ENCODE measurements at regions not wholly inside any gene's neighbourhood (a gene's known extent, or its start where the extent isn't known, plus 50 kb on each side); places are given as distances from the start of the nearest gene placed in this dataset.
"Not testable (repeated sequence)": the region's sequence is repeated elsewhere in the genome, so short reads cannot be mapped to it uniquely, and the experiment has no call there.

DNA sequence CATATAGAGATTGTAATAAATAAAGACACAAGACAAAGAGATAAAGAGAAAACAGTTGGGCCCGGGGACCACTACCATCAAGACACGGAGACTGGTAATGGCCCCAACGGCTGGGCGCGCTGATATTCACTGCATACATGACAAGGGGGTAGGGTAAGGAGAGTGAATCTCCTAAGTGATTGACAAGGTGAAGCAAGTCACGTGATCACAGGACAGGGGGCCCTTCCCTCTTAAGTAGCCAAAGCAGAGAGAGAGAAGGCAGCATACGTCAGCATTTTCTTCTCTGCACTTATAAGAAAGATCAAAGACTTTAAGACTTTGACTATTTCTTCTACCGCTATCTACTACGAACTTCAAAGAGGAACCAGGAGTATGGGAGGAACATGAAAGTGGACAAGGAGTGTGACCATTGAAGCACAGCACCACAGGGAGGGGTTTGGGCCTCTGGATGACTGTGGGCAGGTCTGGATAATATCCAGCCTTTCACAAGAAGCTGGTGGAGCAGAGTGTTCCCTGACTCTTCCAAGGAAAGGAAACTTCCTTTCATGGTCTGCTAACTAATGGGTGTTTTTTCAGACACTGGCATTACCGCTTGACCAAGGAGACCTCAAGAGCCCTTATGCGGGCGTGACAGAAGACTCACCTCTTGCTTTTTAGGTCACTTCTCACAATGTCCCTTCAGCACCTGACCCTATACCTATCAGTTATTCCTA lies 75.6 kb downstream of the MRPL39 start:
- not testable (repeated sequence) for DNase-seq (ENCODE audit: low spot score)

DNA sequence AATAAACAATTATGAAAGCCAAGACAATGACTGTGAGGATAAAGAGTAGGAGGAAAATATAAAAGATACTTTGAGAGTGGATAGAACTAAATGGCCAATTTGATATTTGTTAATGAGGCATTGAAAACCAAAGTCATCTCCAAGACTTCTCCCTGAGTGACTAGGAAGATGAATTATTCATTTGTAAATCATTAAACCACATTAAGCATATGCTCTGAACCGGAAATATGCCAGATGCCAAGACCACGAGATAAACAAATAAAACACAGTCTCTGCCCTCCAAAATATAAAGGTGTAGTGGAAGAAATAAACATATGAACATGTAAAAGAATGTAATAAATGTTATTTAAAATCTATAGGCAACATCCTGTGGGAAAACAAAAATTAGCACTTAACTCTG lies 78.8 kb downstream of the MRPL39 start:
- DNase-seq (ENCODE audit: low spot score), result no peak

DNA sequence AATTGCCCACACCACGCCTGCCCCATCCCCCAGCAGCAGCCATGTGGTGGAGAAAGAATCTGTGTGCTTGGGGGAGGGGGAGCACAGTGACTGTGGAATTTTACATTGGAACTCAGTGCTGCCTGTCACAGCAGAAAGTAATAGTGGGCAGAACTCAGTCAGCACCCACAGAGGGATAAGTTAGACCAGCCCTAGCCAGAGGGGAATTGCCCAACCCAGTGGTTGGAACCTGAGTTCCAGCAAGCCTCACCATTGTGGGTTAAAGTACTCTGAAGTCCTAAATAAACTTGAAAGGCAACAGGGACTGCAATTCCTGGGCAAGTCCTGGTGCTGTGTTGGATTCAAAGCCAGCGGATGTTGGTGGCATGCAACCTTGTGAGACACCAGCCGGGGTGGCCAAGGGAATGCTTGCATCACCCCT lies 88.8 kb downstream of the MRPL39 start:
- DNase-seq (ENCODE audit: low spot score), result peak; percentile 15

DNA sequence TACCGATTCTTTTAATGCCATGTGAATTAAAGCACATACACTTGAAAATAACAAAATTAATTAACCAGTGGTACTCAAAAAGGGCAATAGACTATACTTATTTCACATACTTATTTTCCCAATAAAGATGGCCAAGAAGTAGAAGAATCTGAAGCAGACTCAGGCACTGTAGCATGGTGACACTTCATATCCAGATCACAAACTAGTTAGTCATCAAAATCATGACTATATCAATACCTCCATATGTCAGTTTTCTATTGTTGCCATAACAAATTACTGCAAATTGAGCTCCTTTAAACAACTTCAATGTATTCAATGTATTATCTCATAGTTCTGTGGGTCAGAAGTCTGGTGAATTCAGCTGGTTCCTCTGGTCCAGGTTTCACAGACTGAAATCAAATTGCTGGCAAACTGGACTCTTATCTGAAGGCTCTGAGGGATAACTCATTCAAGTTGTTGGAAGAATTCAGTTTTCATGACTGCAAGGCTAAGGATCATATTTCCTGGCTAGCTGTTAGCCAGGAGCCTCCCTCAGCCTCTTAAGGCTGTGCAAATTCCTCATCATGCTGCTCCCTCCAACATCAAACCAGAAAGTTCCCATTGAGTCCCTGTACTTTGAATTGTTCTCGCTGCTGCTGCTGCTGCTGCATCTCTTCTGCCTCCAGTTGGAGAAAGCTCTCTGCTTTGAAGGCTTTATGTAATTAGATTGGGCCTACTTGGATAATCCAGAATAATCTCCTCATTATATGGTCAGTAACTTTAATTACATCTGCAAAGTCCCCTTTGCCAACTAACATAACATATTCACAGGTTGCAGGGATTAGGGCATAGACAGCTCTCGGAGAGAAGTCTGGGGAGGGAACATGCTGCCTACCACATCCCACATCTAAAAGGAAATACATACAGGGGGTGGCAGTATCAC lies 91.5 kb downstream of the MRPL39 start:
- DNase-seq (ENCODE audit: low spot score), result no peak

DNA sequence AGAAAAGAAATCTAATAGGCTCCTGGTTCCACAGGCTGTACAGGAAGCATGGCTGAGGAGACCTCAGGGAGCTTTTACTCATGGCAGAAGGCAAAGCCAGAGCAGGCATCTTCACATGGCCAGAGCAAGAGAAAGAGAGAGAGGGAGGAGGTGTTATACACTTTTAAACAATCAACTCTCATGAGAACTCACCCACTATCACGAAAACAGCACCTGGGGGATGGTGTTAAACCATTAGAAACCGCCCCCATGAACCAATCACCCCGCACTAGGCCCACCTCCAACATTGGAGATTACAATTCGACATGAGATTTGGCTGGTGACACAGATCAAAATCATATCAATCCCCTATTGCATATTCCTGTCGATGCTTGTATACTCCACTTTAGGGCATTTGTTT lies 93.5 kb downstream of the MRPL39 start:
- DNase-seq (ENCODE audit: low spot score), result no peak

DNA sequence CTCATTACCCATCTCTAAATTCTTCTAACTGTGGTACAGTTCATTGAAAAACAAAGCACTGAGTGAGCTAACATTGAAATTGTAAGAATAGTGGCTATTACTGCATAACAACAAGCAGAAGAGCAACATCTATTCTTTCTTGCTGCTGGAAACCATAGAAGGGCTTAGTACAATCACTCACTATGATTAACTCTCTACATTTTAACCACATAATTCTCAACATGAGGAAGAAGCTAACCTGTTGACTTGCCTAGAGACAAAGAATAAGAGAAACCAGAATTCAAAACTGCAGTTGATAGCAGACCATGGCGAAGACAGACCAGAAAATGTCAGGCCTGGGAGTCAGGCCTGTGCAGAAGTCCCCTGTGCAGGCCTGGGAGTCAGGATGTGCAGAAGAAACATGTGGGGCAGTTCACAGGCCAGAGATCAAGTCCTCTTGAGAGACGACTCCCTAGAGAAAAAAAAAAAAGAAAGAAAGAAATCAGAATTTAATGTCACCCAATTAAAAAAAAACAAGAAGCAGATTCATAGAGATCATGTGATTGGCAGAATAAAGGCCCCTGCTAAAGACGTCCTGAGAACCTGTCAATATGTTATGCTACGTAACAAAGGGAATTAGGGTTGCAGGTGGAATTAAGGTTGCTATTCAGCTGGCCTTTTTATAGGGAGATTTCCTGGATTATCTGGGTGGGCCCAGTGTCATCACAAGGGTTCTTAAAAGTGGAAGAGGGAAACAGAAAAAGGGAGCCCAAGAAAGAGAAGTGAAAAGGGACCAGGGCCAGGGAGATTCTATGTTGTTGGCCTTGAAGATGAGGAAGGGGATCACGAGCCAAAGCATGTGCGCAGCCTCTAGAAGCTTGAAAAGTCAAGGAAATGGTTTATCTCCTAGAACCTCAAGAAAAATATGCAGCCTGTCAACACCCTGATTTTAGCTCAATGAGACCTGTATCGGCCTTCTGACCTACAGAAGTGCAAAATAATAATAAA lies 94.9 kb downstream of the MRPL39 start:
- no peak for DNase-seq (ENCODE audit: low spot score)

DNA sequence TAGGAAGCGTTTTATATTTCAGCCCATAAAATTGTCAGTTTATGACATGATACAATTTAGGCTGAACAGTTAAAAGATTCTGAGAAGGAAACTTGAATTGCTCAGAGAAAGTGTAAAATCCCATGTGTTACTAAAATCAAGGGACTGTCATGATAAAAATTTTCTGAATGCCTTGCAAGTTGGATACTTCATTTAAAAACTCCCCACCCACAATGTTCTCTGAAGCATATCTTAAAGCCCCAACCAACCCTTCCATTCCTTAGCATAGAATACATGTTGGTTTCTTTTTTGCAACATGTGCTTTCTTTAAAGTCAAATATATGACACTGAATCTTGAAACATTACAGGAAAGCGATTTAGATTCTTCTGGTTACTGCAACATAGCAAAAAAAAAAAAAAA lies 97.4 kb downstream of the MRPL39 start:
- DNase-seq (ENCODE audit: low spot score), result no peak

DNA sequence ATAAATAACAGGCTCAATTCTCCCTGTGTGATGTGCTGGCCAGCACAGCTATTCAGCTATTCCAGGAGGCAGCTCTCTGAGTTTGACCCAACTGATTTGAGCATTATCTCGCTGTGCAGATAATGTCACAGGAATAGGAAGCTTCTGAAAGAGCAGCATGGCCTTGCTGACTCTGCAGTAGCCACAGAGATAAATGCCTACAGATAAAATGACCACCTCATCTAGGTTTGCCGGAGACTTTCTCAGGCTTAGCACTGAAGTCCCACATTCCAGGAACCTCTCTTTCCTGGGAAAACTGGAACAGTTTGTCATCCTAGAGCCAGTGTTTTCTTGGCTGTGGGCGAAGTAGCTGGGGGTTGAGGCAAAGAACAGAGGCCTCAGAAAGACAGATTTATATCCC lies 98.9 kb downstream of the MRPL39 start:
- DNase-seq (ENCODE audit: low spot score), result no peak

DNA sequence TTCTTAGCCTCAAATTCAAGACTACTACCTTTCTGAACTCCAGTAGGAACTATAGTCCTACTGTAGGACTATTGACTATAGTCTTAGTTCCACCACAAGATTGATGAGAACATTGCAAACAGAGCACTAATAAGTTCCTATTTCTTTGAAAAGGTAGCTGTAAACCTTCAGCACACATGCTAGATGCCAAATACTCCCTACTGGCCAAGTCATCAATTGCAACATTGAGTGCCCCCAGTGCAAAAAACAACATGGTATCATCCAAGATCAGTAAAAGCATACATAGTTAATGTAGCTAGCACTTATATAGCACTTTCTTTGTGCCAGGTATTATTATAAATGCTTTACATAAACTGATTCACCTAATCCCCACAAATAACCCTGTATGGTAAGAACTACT lies 99.8 kb downstream of the MRPL39 start:
- DNase-seq (ENCODE audit: low spot score), result no peak

DNA sequence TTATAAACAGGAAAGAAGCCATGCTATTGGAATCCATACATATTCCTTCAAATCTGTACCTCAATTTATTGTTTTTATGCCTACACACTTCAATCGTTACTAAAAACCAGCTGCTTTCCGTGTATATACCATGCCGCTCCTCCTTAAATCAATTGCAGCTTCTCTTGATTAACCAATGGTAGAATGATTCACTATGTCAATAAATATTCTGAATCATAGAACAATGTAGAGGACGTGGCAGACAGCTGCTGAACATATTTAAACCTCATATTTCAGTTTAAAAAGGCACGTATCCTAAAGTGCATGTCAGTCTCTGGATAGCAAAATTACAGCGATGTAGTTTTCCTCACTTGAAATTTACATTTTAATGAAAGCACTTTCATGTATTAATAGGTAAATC lies 100.4 kb downstream of the MRPL39 start:
- no peak for DNase-seq (ENCODE audit: low spot score)

DNA sequence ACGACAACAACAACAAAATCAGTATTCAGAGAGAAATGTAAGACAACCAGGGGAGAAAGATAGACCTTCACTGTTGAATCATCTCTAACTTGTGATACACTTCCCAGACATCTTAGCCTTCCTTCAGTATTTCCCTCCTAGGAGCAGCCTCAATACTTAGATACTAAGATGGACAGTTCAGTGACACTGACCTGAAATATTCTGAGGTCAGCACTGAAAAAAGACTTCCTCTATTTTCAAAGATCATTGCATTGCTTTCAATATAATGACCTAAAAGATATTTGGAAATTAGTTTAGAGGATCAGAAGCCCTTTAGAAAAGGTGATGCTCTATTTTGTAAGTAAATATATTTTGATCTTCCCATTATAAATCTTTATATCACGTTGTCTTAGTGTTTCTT lies 101.0 kb downstream of the MRPL39 start:
- no peak for DNase-seq (ENCODE audit: low spot score)

DNA sequence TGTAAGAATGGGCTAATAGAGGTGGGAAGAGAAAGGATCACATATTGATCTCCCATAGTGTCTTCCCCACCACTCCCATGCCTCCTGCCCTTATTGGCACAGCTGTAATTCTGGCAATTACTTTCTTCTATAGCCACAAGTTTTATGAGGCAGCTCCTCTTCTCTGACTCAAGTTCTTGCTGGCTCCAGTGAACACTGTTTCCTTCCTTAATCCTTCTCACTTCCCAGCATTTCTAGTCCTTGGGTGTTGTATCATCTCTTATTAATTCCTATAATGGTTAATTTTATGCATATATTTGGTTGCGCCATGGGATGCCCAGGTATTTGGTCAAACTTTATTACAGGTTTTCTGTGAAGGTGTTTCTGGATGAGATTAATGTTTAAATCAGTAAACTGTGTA lies 103.3 kb downstream of the MRPL39 start:
- no peak for DNase-seq (ENCODE audit: low spot score)

DNA sequence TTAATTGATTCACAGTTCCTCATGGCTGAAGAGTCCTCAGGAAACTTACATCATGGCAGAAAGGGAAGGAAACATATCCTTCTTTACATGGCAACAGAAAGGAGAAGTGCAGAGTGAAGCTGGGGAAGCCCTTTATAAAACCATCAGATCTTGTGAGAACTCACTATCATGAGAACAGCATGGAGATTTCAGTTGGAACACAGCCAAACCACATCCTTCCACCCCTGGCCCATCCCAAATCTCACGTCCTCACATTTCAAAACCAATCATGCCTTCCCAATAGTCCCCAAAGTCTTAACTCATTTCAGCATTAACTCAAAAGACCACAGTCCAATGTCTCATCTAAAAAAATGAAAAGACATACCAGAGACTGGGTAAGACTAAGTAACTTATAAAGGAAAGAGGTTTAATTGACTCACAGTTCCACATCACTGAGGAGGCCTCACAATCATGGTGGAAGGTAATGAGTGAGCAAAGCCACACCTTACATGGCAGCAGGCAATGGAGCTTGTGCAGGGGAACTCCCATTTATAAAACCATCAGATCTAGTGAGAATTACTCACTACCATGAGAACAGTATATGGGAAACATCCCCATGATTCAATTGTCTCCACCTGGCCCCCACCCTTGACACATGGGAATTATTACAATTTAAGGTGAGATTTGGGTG lies 105.2 kb downstream of the MRPL39 start:
- no peak for DNase-seq (ENCODE audit: low spot score)

DNA sequence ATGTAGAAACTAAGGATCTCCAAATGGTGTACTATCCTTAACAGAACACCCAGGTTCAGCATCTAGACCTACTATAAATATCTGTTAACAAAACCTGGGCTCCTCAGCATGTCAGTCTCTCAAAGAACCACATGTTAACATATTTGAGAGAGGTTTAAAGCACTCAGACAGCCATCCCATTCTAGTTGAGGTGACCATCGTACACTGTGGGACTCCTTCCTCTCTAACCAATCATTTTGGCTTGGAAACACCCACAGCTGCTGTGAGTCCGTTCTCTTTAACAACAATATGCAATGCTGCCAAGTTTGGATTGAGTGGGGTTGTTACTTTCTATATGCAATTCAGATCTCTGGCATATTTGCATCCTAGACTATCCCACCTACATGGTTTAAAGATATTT lies 105.8 kb downstream of the MRPL39 start:
- no peak for DNase-seq (ENCODE audit: low spot score)

DNA sequence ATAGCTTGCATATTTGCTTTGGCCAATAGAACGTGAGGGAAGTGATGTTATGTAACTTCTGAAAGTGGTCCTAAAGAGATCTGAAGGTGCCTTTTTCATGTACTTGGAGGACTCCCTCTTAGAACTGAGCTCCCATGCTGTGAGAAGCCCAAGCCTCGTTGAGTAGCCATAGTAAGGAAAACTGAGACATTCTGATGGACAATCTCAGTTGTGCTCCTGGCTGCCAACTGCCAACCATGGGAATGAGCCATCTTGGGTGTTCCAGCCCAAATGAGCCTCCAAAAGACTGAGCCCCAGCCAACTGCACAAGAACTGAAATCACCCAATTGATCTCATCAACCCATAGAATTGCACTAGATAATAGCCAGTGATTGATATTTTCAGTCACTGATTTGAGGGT lies 106.7 kb downstream of the MRPL39 start:
- no peak for DNase-seq (ENCODE audit: low spot score)

DNA sequence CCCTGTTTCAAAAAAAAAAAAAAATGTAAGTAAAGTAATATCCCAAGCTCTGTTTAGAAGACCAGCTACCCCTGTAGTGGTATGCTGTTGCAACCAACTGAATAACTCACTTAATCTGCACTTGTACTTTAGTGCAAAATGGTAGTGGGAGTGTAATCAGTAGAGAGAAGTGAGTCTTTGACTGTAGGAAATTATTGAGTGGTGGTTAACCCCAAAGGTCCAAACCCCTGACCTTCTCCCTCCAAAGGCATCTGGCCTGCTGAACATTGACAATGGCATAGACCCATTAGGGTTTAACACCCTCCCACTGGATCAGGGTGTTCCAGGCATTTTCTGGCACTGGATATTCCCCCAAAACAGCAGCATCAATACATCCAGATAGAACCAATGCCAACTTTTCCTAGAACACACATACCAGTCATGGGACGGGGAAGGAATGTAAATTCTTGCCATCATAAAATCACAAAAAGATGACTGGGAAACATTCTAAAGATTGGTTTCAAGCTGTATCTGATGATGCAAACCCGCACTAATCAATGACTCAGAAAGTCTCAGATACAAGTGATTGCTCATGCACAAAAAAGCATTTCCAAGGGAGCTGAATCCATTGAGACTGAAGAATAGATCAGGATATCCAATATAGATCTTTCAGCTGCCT lies 110.3 kb downstream of the MRPL39 start:
- no peak for DNase-seq (ENCODE audit: low spot score)

DNA sequence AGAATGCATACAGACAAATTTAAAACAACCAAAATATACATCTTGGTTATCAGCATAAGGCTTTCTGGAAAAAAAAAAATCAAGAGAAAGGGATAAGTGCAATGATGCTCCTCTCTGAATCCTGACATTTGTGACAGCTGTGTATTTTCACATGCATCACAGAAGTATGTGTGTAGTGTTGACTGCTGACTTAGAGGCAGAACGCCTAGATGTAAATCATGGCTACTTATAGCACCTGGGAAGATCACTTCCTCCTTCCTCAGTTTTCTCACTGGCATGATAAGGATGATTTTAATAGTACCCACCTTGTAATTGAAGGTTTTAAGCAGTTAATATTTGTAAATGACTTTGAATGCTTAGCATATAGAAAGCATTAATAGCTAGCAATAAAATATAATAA lies 112.5 kb downstream of the MRPL39 start:
- no peak for DNase-seq (ENCODE audit: low spot score)

DNA sequence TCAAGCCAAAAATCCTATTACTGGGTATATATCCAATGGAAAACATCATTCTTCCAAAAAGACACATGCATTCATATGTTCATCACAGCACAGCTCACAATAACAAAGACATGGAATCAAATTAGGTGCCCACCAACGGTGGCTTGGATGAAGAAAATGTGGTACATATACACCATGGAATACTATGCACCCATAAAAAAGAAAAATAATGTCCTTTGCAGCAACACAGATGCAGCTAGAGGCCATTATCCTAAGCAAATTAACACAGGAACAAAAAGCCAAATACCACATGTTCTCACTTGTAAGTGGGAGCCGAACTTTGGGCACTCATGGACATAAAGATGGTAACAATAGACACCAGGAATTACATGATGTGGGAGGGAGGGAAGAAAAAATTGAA lies 113.6 kb downstream of the MRPL39 start:
- DNase-seq (ENCODE audit: low spot score), result no peak

DNA sequence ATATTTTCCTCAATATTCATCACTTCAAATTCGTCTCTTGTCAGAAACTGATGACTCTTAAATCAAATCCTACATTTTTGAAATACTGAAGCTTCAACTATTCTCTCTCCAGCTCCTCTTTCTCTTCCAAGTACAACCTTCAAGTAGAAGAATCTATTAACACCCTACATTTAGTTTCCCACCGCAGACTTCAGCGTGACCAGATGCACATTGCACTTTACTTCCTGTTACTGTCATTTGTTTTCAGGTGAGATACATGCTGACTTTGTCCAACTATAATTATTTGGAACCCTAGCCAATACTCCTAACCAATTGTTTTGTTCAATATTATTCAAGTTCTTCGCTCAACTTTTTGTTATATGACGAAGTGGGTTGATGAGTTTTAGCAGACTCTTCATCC lies 116.0 kb downstream of the MRPL39 start:
- DNase-seq (ENCODE audit: low spot score), result no peak

DNA sequence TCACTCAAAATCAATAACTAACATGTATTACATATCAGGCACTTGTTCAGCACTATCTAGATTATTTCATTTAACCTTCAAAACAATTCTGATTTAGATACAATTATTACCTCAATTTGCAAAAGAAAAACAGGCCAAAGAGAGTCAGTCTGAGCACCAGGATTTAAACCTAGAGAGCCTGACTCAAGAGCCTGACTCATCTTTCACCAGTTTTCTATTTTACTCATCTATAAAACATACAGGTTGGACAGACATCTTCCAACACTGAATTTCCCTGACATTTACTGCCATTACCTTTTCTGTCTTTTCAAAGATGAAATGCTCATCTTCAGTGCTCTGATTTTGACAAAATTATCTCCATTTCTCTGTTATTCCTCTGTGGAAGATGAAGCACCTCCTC lies 116.5 kb downstream of the MRPL39 start:
- no peak for DNase-seq (ENCODE audit: low spot score)

DNA sequence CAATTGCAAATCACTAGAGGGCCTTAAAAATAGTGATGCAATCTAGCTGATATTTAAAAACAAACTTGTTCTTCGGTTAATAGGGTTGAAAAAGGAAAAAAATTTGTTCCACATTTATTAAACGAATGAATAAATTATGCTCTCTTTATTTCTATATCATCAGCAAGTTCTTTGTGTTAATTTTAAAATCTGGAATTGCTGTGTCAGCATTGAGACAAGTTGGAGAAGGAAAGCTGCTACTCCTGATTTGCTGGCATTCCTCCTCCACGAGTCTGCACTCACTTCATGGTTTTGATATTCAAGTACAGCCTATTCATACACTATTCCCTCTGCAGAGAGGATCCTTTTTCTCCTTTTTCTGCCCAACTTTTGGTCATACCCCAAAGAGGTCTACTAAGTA lies 117.6 kb downstream of the MRPL39 start:
- DNase-seq (ENCODE audit: low spot score), result no peak

Measured in Ammon's horn (tissue), 1 donor.